Anterior cingulate cortex (tissue), 58 donors: ENCODE measurements at regions not wholly inside any gene's neighbourhood (a gene's known extent, or its start where the extent isn't known, plus 50 kb on each side); places are given as distances from the start of the nearest gene placed in this dataset.

ENCODE experiments used
- DNase-seq, 58 donors: peaks; one replicate each; lab custom pipeline; 2025; lab: John Stamatoyannopoulos, UW

DNA sequence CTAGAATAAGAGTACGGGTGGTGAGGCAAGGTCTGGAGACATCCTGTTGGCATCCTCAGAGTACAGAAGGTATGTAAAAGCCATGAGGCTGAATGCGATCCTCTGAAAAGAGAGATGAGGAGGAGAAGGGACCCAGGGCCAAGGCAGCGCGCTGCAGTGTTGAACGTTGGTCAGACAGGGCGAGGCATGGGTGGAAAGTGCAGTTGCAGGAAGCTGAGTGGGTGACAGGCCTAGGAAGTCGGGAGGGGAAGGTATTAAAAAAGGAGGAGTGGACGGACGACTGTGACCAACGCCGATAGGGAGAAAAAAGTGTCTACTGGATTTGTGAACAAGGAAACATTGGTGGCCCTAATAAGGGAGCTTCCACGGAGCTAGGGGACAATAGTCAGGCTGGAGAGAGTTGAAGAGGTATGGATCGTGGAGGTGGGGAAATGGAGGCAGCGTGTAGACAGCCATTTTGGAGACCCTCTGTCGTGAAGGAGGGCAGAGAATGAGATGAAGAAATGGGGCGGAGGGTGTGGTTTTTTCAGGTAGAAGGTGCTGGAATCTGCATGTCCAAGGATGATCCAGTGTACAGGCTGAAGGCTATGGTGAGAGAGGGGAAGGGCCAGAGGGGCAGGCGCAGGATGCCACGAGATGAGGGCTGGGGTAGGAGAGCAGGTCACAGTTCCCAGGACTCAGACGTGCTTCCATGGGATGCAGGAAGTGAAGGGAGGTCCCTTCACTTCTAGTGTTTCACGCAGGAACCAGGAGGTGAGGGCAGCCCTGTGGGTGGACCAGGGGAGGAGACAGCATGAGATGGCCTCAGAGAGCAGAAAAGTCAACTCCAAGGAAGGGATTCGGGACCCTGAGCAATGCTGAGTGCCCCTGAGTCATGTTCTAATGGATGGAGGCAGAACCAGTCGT is 115.9 kb downstream of the ASB7 start:
- no peak for DNase-seq

DNA sequence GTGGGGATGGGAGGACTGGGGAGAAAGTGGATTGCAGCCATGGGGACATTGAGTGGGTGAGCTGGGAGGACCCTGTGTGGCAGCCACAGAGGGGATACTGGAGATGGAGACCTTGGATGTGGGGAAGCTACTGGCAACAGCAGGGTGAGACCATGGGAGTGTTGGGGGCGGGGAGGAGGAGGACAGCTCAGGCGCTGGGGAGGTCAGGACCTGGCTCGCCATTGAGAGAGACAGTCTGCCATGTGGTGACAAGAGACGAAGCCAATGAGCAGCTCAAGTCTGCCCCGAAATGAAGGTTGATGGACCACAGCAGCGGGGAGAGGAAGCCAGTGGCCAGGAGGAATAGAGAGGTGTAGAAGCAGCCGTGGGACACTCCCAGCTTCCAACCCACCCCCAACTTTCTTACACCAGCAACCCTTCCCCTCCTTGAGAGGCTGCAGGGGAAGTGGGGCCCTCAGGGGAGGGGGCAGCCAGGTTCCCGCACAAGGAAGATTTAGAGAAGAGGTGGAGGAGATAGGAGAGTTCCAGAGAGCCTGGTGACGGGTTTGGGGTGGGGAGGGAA is 118.1 kb downstream of the ASB7 start:
- no peak for DNase-seq

DNA sequence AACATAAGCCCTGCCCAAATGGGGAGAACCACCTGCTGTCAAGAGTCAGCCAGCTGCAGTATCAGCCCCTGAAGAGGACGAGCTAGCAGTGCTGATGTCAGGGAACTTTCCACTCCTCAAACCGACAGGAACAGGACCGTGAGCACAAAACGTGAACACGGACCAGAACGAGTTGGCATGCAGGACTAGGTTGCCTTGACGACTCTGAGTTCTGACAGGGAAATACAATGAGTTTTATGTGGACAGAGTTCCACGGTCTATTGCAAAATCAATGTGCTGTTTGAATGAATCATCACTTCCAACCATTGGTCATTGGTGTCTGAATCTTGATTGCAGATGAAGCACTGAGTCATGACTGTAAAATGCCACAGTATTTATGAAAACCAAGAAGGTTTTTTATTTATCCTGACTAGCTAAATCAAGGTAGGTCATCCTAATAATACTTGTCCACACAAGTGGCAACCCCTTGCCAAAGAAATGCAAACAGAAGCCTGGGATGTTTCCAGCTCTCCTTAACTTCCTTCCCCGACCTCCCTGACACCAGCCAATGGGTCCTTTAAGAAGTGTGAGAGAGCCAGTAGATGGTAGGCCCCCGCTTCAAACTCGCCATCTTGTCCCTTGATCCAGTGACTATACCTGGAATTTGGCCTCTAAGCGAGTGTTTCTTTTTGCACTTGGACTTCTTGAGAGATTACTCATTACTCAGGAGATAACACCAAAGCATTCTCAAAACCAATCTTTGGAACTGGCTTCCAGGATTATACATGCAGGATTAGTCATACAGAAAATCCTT is 119.6 kb downstream of the ASB7 start:
- peak in 17 of 58 donors; percentile 4 to 69 (median 23) for DNase-seq

DNA sequence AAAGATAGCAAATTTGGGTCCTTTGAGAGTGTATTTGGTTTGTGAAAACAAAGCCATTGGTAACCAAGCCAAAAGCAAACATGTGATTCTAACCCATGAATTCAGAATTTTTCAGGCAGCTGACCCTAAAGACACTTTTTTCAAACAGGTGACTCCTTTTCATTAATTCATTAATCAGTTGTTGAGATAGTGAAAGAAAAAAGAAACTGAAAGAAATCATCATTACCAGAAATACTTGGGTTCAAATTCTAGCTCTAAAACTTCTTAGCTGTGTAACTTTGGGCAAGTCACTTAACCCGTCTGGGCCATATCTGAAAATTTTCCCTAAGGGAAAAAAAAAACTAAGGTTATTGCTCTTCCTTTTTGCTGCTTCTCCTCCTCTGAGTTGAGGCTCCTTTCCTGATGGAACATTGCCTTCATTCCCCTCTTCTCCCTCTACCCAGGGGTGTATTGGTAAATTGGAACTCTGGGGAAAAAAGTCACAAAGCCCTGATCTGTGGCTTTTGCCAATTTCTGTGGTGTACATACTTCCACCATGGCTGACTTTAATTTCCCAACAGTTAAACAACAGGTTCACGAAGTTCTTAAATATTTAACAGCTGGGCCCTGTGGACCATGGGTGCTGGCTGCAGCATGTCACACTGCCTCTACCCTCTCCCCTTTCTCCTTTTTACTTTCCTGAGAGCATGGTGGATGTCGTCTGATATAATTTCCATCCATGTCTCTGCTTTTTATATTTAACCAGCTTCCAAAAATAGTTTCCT is 120.3 kb downstream of the ASB7 start:
- DNase-seq, result no peak

- DNase-seq, result no peak
These were observed 121.0 kb downstream of the ASB7 start for GRCh38 chr15:100723315-100723801.

DNA sequence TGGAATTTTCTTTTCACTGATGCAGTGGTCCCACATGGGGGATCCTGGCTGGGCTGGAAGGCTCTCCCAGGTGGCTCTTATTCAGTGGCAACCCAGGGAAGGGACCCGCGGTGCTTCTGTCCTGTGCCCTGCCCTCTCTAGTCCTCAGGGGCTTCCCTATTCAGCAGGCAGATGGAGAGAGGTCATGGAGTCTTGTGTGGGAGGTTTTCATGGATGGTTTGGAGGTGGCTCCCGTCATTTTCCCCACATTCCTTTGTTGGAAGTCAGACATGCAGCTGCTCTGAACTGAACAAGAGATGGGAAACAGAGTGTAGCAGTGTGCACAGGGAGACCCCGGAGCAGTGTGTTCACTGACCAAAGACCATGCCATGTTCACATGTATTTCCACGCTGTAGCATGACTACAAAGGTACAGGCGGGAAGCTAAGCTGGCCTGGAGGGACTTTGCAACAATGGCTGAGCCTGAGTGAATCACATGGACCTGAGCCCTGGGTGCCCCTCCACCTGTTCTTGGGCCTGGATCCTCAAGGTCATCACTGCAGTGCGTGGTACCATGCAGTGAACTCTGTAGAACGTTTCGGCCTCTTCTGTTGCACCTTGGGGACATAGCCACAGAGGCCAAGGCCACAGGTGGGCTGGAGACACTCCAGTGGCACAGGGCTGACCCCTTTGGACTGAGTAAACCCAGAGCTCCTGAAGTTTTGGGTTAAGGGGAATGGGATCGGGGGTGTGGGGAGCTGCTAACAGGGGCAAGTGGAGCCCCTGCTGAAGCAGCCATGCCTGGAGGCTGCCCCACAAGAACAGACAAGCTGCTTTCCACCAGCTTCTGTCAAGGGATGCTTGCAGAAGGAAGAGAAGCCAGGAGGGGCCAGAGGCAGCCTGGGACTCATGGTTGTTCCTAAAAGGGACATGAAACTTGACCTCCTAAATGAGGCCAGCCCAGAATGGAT is 123.0 kb downstream of the ASB7 start:
- no peak for DNase-seq

GRCh38 chr15:100726070-100726420 is 123.7 kb downstream of the ASB7 start:
- no peak for DNase-seq

DNA sequence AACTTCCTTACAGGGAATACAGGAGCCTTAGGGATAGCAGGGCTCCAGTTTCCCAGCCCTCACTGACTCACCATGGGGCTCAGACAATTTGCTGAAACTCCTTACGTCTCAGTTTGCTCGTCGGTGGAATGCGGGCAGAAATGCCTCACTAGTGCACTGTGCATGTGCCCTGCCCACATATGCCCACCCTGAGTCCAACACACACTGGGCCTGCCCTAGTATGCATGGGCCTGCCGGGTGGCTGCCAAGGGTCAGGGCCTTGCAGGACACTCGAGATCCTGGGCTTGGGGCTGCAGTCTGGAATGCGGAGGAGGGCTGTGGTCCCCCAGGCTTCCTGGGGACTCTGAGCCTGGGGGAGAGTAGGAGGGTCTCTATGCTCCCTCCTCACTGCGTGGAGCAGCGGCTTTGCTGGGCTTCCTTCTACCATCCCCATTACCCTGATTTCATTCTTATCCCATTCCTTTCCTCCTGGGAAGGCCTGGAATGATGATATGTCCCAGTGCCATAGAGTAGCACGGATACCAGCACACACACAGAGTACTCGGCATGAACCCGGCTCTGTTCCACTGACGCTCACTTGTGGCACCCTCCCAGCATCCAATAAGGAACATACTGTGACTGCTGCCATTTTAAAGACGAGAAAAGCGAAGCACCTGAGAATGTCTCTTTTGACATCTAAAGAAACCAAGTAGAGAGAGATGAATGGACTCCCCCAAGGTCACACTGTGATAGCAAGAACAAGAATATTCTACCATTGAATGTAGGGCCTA is 124.2 kb downstream of the ASB7 start:
- no peak for DNase-seq

DNA sequence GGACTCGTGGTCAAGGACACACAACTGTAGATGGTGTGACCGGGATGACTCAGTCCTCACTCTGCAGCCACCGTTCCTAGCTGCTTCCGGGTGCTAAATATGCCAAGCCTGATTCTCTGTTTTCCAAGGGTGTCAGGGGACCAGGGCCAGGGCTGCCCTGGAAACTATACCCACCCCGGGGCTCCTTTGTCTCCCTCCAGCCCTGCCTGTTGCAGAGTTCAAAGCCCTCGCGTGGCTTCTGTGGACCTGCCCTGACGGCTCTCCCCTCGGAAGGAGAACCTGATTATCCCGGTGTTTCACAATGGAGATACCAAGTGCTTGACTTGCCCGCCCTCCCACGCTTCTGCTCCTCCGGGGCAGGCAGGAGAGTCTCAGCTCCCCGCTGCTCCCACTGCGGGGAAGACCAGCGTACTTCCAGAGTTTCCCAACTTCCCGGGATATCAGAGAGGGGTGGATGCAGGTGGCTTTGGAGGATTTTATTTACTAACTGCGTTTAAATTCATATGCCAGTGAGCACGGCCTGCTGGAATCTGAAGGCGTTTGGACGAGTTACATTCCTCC is 125.0 kb downstream of the ASB7 start:
- no peak for DNase-seq

DNA sequence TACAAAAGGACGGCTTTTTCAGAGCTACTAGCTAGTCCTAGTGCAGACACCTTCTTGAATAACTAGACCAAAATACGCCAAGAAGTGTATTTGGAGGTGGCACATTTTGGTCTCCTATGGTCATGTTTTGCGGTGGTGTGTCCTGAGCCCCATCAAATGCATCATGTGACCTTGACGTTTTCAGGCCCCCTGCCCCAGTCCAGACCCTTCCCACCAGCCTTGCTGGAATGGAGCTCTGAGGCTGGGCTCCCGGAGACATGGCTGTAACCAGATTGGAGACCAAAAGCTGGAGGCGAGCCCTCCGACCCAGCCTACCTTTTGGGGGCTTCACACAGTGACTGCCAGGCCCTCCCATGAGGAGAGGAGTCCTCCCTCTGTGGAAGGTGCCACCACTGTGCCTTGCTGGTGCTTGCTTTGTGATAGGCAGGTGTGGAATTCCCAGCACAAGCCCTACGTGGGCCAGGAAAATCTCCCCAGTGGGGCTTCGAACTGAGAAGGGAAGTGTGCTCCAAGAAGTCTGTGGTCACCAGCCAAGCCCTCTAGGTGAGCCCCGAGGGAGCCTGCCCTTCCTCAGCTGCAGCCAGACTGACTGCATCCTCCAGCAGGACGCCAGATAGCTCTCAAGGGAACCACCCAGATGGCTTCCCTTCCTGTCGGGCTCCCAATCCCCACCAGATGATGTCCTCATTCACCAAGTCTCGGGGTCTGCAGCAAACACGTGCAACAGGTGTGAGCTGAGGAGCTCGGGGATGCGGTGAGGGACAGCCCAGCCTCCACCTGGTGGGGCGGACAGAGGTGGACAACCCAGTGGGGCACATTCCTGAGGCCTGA is 126.2 kb downstream of the ASB7 start:
- DNase-seq, result no peak

DNA sequence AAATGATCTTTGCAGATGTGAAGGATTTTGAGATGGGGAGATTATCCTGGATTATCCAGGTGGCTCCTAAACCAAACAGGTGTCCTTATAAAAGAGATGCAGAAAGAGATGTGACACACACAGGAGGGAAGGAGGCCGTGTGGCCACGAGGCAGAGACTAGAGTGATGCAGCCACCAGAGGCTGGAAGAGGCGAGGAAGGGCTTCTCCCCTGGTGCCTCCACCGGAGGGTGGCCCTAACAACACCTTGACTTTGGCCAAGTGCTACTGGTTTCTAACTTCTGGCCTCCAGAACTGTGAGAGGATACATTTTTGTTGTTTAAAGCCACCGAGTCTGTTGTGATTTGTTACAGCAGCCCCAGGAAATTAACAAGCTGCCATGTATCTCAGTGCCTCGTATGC is 127.1 kb downstream of the ASB7 start:
- DNase-seq, result no peak

GRCh38 chr15:100730129-100730528 is 127.7 kb downstream of the ASB7 start:
- no peak for DNase-seq

DNA sequence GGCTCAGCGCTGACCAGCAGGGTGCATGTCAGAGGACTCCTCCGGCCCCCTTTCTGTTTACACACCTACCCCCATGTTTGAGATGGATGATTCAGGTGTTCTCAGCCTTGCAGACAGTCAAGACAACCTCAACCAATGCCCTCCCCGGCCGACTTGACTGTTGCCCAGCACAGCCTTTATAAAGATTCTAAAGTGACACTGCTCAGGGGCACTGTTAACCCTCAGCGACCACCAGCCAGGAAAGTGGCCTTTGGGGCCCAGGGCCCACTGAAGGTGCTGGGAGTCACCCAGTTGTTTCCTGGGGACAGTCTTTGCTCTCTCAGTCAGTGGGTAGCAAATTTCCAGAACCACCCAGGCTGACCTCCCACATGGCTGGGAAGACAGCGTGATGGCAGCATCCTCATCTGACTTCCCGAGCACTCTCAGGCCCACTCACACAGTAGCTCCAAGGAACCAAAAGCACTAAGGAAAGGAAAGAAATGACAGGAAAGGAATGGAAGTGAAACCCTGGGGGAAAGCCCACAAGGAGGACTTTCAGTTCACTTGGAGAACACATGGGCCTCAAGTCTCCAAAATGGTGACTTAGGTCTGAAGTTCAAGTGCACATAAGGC is 128.4 kb downstream of the ASB7 start:
- no peak for DNase-seq

- no peak for DNase-seq
These were observed 129.1 kb downstream of the ASB7 start for GRCh38 chr15:100731267-100732152.

DNA sequence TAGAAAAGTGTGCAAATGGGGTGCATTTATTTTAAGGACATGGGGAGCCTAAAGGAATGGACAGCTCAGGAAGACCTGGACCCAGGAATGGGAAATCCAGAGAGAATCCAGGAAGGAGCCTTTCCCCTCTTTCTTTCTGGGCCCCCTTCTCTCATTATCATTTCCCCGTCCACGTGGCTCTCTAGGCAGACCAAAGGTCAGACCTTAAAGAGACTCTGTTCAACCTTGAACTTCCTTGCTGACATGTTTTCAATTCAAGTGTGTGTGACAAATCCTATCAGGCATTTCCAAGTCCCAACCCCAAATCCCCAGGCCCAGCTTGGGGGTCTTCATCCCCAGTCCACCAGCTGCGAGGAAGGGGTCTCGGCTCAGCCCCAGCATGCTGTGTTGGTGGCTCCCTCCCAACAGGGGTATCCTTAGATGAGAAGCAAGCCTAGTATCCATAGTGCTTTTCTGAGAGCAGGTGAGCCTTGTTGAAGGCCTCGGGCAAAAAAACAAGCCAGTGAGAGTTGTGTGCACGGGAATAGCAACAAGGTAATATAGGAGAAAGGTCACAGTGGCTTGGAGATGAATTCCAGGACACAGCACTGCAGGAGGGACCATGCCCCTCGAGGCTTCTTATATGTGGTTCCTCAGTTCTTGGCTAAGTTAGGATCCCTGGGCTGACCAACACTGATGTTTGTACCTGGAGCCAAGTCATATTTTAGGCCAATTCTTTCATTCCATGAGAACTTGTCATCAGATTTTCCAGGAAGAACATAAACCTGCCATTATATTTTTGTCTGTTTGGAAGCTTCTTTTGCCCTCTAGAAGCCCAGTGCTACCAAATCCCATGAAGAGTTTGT is 130.0 kb downstream of the ASB7 start:
- no peak for DNase-seq
